ENCODE measurements at regions not wholly inside any gene's neighbourhood (a gene's known extent, or its start where the extent isn't known, plus 50 kb on each side); places are given as distances from the start of the nearest gene placed in this dataset.

- Mint-ChIP-seq H3K27me3 (ENCODE audit: insufficient read depth, unreplicated experiment) (no peaks in the 10 kb centered on the region), H3K9me3 (ENCODE audit: unreplicated experiment) (no peaks in the 10 kb centered on the region), H3K4me1 (ENCODE audit: insufficient read depth, unreplicated experiment) (peaks cover 25% of the 10 kb centered on the region), H3K36me3 (ENCODE audit: insufficient read depth, unreplicated experiment) (peaks cover 6% of the 10 kb centered on the region), H3K4me3 (ENCODE audit: unreplicated experiment) (peak overlapping the region; percentile 34), H3K27ac (ENCODE audit: low read depth, unreplicated experiment) (peak overlapping the region; percentile 69)
- BruUV-seq (replicated peaks): no TSS peak
- DNase-seq (ENCODE audit: unreplicated experiment): peak; percentile 66
- ChIA-PET POLR2A (interaction anchor here (0.6 to 1.4 kb wide), 3 partner anchors 12 to 339 kb away, joined by 4 to 5 read pairs (median 4); no protein-coding TSS in a partner anchor), CTCF (interaction anchor here (0.6 to 2.9 kb wide), 2 partner anchors 12 to 339 kb away, joined by 3 to 14 read pairs; partner anchors contain the start of gene TLN2)
- intact Hi-C loops (cut with micrococcal nuclease): no loop called here
- TF ChIP-seq CTCF (IDR thresholded peaks at IDR 0.05; ENCODE audit: unreplicated experiment): no peak
Measured at GRCh38 chr15:62403164-62403809, 238.2 kb upstream of the C2CD4B start.

GRCh38 chr15:62404194-62404985 is 239.3 kb upstream of the C2CD4B start:
- H3K27ac Mint-ChIP-seq (ENCODE audit: low read depth, unreplicated experiment): peak overlapping the region; percentile 43
- intact Hi-C loops (cut with micrococcal nuclease): no loop called here
- POLR2A ChIA-PET: interaction anchor here (1.0 to 1.4 kb wide), 2 partner anchors 13 to 338 kb away, joined by 4 to 5 read pairs; no protein-coding TSS in a partner anchor
- H3K4me1 Mint-ChIP-seq (ENCODE audit: insufficient read depth, unreplicated experiment): peaks cover 25% of the 10 kb centered on the region
- no peak overlapping the region for H3K4me3 Mint-ChIP-seq (ENCODE audit: unreplicated experiment)
- H3K36me3 Mint-ChIP-seq (ENCODE audit: insufficient read depth, unreplicated experiment): peaks cover 6% of the 10 kb centered on the region
- BruUV-seq (replicated peaks): no TSS peak
- H3K9me3 Mint-ChIP-seq (ENCODE audit: unreplicated experiment): no peaks in the 10 kb centered on the region
- DNase-seq (ENCODE audit: unreplicated experiment): no peak
- no peak for TF ChIP-seq CTCF (IDR thresholded peaks at IDR 0.05; ENCODE audit: unreplicated experiment)
- no peaks in the 10 kb centered on the region for H3K27me3 Mint-ChIP-seq (ENCODE audit: insufficient read depth, unreplicated experiment)
- CTCF ChIA-PET: interaction anchor here (0.6 to 2.9 kb wide), 3 partner anchors 13 to 338 kb away, joined by 3 to 14 read pairs (median 8); partner anchors contain the start of gene TLN2

GRCh38 chr15:62406305-62406891 is 241.3 kb upstream of the C2CD4B start:
- intact Hi-C loops (cut with micrococcal nuclease): no loop called here
- TF ChIP-seq CTCF (IDR thresholded peaks at IDR 0.05; ENCODE audit: unreplicated experiment): no peak
- Mint-ChIP-seq H3K9me3 (ENCODE audit: unreplicated experiment) (no peaks in the 10 kb centered on the region), H3K27me3 (ENCODE audit: insufficient read depth, unreplicated experiment) (no peaks in the 10 kb centered on the region), H3K4me1 (ENCODE audit: insufficient read depth, unreplicated experiment) (peaks cover 25% of the 10 kb centered on the region), H3K36me3 (ENCODE audit: insufficient read depth, unreplicated experiment) (peaks cover 6% of the 10 kb centered on the region), H3K27ac (ENCODE audit: low read depth, unreplicated experiment) (no peak overlapping the region), H3K4me3 (ENCODE audit: unreplicated experiment) (no peak overlapping the region)
- ChIA-PET CTCF (interaction anchor here (1.3 kb wide), 1 partner anchor 15 kb away, joined by 5 read pairs; no protein-coding TSS in a partner anchor), POLR2A (interaction anchor here (0.6 kb wide), 1 partner anchor 15 kb away, joined by 3 read pairs; no protein-coding TSS in a partner anchor)
- no TSS peak for BruUV-seq (replicated peaks)
- DNase-seq (ENCODE audit: unreplicated experiment): no peak

GRCh38 chr15:62407216-62407615 is 242.1 kb upstream of the C2CD4B start:
- no peak for TF ChIP-seq CTCF (IDR thresholded peaks at IDR 0.05; ENCODE audit: unreplicated experiment)
- CTCF ChIA-PET: interaction anchor here (0.8 to 1.3 kb wide), 2 partner anchors 15 to 211 kb away, joined by 3 to 5 read pairs; no protein-coding TSS in a partner anchor
- POLR2A ChIA-PET: interaction anchor here (0.8 kb wide), 1 partner anchor 17 kb away, joined by 8 read pairs; the partner anchor contains the start of gene TLN2
- Mint-ChIP-seq H3K4me3 (ENCODE audit: unreplicated experiment) (no peak overlapping the region), H3K4me1 (ENCODE audit: insufficient read depth, unreplicated experiment) (peaks cover 24% of the 10 kb centered on the region), H3K27ac (ENCODE audit: low read depth, unreplicated experiment) (no peak overlapping the region), H3K27me3 (ENCODE audit: insufficient read depth, unreplicated experiment) (no peaks in the 10 kb centered on the region), H3K36me3 (ENCODE audit: insufficient read depth, unreplicated experiment) (peaks cover 6% of the 10 kb centered on the region), H3K9me3 (ENCODE audit: unreplicated experiment) (no peaks in the 10 kb centered on the region)
- intact Hi-C loops (cut with micrococcal nuclease): no loop called here
- BruUV-seq (replicated peaks): no TSS peak
- no peak for DNase-seq (ENCODE audit: unreplicated experiment)
